ENCODE measurements at regions not wholly inside any gene's neighbourhood (a gene's known extent, or its start where the extent isn't known, plus 50 kb on each side); places are given as distances from the start of the nearest gene placed in this dataset.

DNA sequence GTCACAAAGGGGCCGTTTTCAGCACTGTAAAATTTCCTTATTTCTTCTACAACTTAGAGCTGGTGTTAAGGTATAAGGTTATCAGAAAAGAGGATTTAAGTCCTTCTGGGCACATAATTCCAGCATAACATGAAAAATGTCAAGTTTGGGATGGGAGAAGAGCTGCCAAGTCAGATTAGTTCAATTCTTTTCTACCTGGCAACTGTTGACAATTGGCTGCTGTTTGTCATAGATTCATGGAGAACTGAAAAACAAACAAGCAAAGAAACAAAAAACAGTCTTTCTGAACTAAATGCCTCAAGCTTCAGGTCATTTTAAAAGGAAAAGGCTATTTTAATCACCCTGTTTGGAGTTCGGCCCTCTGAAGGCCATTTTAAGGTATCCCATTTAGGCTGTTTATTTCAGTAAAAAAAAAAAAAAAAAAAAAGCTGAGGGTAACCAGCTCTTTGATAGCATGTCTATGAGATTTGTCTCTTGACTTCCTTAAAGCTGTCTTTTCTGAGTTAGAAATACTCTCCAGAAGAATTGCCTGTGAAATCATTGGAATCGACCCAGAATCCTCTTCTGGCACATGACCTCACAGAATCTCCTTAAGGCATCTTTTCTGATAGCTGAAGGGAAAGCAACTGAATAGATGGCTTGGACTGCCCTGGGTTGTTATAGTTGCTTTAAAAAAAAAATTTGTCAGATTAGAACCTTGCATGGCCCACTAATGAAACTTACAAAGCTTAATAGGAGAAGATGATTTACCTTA is 173.3 kb downstream of the SEMA6D start:
- Histone ChIP-seq H3K9ac (ENCODE audit: low read length) (no peak overlapping the region), H3K4me1 (ENCODE audit: insufficient read depth, low read length) (no peaks in the 10 kb centered on the region), H4K20me1 (ENCODE audit: insufficient read depth, low read length) (no peaks in the 10 kb centered on the region), H3K9me3 (ENCODE audit: insufficient read depth, low read depth, low read length) (no peaks in the 10 kb centered on the region), H3K27ac (ENCODE audit: low read depth, low read length) (no peak overlapping the region), H3K27me3 (ENCODE audit: insufficient read depth, low read length) (no peaks in the 10 kb centered on the region), H3K36me3 (ENCODE audit: insufficient read depth, low read length) (no peaks in the 10 kb centered on the region), H3K4me3 (ENCODE audit: insufficient read depth, low read depth, low read length) (no peak overlapping the region), H2AFZ (ENCODE audit: low read depth, low read length) (no peak overlapping the region), H3K4me2 (ENCODE audit: low read length) (no peak overlapping the region), H3K79me2 (ENCODE audit: insufficient read depth, low read length) (no peaks in the 10 kb centered on the region)
- H3K36me3 Mint-ChIP-seq (ENCODE audit: low read depth, unreplicated experiment), result no peaks in the 10 kb centered on the region
- FAIRE-seq (no peak), DNase-seq (ENCODE audit: low read depth) (no peak)
- H3K27me3 Mint-ChIP-seq (ENCODE audit: low read depth, unreplicated experiment), result no peaks in the 10 kb centered on the region
- H3K9me3 Mint-ChIP-seq (ENCODE audit: unreplicated experiment), result peaks cover 6% of the 10 kb centered on the region
- H3K4me1 Mint-ChIP-seq (ENCODE audit: low read depth, unreplicated experiment), result peaks cover 2% of the 10 kb centered on the region
- no peak overlapping the region for H3K4me3 Mint-ChIP-seq (ENCODE audit: unreplicated experiment)
- H3K27ac Mint-ChIP-seq (ENCODE audit: unreplicated experiment), result no peak overlapping the region
- no peak for TF ChIP-seq EZH2 (IDR thresholded peaks at IDR 0.05; ENCODE audit: insufficient read depth, low read length)

DNA sequence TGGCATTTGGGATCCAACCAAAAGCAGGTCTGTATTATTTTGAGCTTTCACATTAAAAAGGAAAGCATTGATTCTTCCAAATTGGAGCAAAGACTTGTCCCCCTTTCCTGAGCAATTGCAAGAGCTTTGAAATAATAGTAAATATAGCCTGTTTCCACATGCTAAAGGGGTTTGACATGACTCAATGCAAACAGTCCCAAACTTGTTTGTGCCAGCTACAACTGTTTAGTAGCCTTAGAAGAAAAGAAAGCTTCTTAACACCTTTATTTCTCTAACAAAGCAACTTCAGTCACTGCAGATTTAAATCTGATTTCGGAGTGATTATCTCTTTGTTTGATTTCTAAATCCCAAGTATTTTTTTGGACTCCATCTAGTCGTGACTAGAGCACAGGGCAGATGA is 180.2 kb downstream of the SEMA6D start:
- no peak overlapping the region for H3K4me3 ChIP-seq (ENCODE audit: insufficient read depth, low read depth, low read length)
- H3K9me3 ChIP-seq (ENCODE audit: insufficient read depth, low read depth, low read length), result no peaks in the 10 kb centered on the region
- H3K9ac ChIP-seq (ENCODE audit: low read length), result no peak overlapping the region
- DNase-seq (ENCODE audit: low read depth) (no peak), FAIRE-seq (no peak)
- H3K36me3 Mint-ChIP-seq (ENCODE audit: low read depth, unreplicated experiment), result no peaks in the 10 kb centered on the region
- peaks cover 6% of the 10 kb centered on the region for H3K9me3 Mint-ChIP-seq (ENCODE audit: unreplicated experiment)
- H3K27ac ChIP-seq (ENCODE audit: low read depth, low read length), result no peak overlapping the region
- H4K20me1 ChIP-seq (ENCODE audit: insufficient read depth, low read length), result no peaks in the 10 kb centered on the region
- H3K4me1 Mint-ChIP-seq (ENCODE audit: low read depth, unreplicated experiment), result no peaks in the 10 kb centered on the region
- H3K27me3 Mint-ChIP-seq (ENCODE audit: low read depth, unreplicated experiment), result peaks cover 2% of the 10 kb centered on the region
- no peak overlapping the region for H3K4me3 Mint-ChIP-seq (ENCODE audit: unreplicated experiment)
- H3K27ac Mint-ChIP-seq (ENCODE audit: unreplicated experiment), result no peak overlapping the region
- H3K79me2 ChIP-seq (ENCODE audit: insufficient read depth, low read length), result no peaks in the 10 kb centered on the region
- TF ChIP-seq EZH2 (IDR thresholded peaks at IDR 0.05; ENCODE audit: insufficient read depth, low read length), result no peak
- TF ChIP-seq, protein P1, sequence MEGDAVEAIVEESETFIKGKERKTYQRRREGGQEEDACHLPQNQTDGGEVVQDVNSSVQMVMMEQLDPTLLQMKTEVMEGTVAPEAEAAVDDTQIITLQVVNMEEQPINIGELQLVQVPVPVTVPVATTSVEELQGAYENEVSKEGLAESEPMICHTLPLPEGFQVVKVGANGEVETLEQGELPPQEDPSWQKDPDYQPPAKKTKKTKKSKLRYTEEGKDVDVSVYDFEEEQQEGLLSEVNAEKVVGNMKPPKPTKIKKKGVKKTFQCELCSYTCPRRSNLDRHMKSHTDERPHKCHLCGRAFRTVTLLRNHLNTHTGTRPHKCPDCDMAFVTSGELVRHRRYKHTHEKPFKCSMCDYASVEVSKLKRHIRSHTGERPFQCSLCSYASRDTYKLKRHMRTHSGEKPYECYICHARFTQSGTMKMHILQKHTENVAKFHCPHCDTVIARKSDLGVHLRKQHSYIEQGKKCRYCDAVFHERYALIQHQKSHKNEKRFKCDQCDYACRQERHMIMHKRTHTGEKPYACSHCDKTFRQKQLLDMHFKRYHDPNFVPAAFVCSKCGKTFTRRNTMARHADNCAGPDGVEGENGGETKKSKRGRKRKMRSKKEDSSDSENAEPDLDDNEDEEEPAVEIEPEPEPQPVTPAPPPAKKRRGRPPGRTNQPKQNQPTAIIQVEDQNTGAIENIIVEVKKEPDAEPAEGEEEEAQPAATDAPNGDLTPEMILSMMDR (IDR thresholded peaks at IDR 0.05; ENCODE audit: insufficient read depth, low read depth, low read length), result no peak
- H3K4me1 ChIP-seq (ENCODE audit: insufficient read depth, low read length), result no peaks in the 10 kb centered on the region
- no peak overlapping the region for H3K4me2 ChIP-seq (ENCODE audit: low read length)
- H3K36me3 ChIP-seq (ENCODE audit: insufficient read depth, low read length), result no peaks in the 10 kb centered on the region
- no peaks in the 10 kb centered on the region for H3K27me3 ChIP-seq (ENCODE audit: insufficient read depth, low read length)
- no peak overlapping the region for H2AFZ ChIP-seq (ENCODE audit: low read depth, low read length)

DNA sequence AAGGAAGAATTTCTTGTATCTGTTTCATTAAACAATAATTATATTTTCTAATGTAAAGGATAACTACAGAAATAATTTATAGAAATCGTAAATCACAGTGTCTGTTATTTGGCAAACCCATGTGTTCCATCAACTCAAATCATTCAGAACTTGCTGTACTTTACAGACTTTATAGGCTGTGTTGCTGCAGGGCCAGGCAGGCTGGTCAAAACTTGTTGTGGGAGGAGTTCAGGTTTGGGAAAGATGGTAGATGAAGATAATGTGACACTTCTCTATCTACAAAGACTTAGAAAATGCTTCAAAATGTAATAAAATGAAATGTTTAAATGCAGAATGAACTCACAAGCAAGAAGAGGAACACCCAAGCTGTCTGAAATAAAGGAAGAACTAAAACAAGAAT is 183.4 kb downstream of the SEMA6D start:
- DNase-seq (ENCODE audit: low read depth) (no peak), FAIRE-seq (no peak)
- Histone ChIP-seq H2AFZ (ENCODE audit: low read depth, low read length) (no peak overlapping the region), H3K27me3 (ENCODE audit: insufficient read depth, low read length) (no peaks in the 10 kb centered on the region), H3K4me3 (ENCODE audit: insufficient read depth, low read depth, low read length) (no peak overlapping the region), H3K36me3 (ENCODE audit: insufficient read depth, low read length) (no peaks in the 10 kb centered on the region), H3K27ac (ENCODE audit: low read depth, low read length) (no peak overlapping the region), H3K4me2 (ENCODE audit: low read length) (no peak overlapping the region), H3K79me2 (ENCODE audit: insufficient read depth, low read length) (no peaks in the 10 kb centered on the region), H4K20me1 (ENCODE audit: insufficient read depth, low read length) (no peaks in the 10 kb centered on the region), H3K4me1 (ENCODE audit: insufficient read depth, low read length) (no peaks in the 10 kb centered on the region), H3K9ac (ENCODE audit: low read length) (no peak overlapping the region), H3K9me3 (ENCODE audit: insufficient read depth, low read depth, low read length) (peaks cover 6% of the 10 kb centered on the region)
- Mint-ChIP-seq H3K9me3 (ENCODE audit: unreplicated experiment) (peaks cover 14% of the 10 kb centered on the region), H3K27me3 (ENCODE audit: low read depth, unreplicated experiment) (peaks cover 2% of the 10 kb centered on the region), H3K4me3 (ENCODE audit: unreplicated experiment) (no peak overlapping the region), H3K27ac (ENCODE audit: unreplicated experiment) (no peak overlapping the region), H3K4me1 (ENCODE audit: low read depth, unreplicated experiment) (no peaks in the 10 kb centered on the region), H3K36me3 (ENCODE audit: low read depth, unreplicated experiment) (no peaks in the 10 kb centered on the region)
- TF ChIP-seq, protein P1 (IDR thresholded peaks at IDR 0.05; ENCODE audit: insufficient read depth, low read depth, low read length), result no peak
- no peak for TF ChIP-seq EZH2 (IDR thresholded peaks at IDR 0.05; ENCODE audit: insufficient read depth, low read length)
